Liver (tissue), 8 donors: ENCODE measurements at regions not wholly inside any gene's neighbourhood (a gene's known extent, or its start where the extent isn't known, plus 50 kb on each side); places are given as distances from the start of the nearest gene placed in this dataset.

ENCODE experiments used
- DNase-seq: peaks from one replicate; pipeline ENCODE4 v3.0.0-alpha.2; 2017; ENCODE audit warnings: low spot score
- H3K27ac ChIP-seq, 2 donors: one replicate each; pipeline ENCODE4 v1.7.0; 2013; ENCODE audit warnings: inconsistent platforms in 2 of 2, low read length in 2 of 2, control low read depth in 1 of 2, low read depth in 1 of 2, mild to moderate bottlenecking in 1 of 2
- H3K27me3 ChIP-seq, 4 donors: one replicate each; pipeline versions ENCODE4 v1.6.1 to v1.7.0; 2013; ENCODE audit warnings: low read length in 3 of 4, inconsistent platforms in 1 of 4, mild to moderate bottlenecking in 1 of 4, moderate library complexity in 1 of 4; ENCODE audit not compliant: control insufficient read depth in 4 of 4, insufficient read depth in 4 of 4
- H3K36me3 ChIP-seq, 4 donors: one replicate each; pipeline versions ENCODE4 v1.6.1 to v1.7.0; 2013; ENCODE audit warnings: low read length in 3 of 4, mild to moderate bottlenecking in 3 of 4, low read depth in 1 of 4, moderate library complexity in 1 of 4; ENCODE audit not compliant: control insufficient read depth in 4 of 4, insufficient read depth in 3 of 4
- H3K4me1 ChIP-seq, 4 donors: one replicate each; pipeline versions ENCODE4 v1.6.1 to v1.7.0; 2013; ENCODE audit warnings: low read length in 3 of 4, mild to moderate bottlenecking in 3 of 4, moderate library complexity in 1 of 4; ENCODE audit not compliant: control insufficient read depth in 4 of 4, insufficient read depth in 4 of 4
- H3K4me3 ChIP-seq, 3 donors: one replicate each; pipeline versions ENCODE4 v1.6.1 to v1.7.0; 2013; ENCODE audit warnings: low read length in 3 of 3, control low read depth in 1 of 3, low read depth in 1 of 3, mild to moderate bottlenecking in 1 of 3
- H3K9ac ChIP-seq, 2 donors: one replicate each; pipeline ENCODE4 v1.7.0; 2013; ENCODE audit warnings: low read length in 2 of 2, mild to moderate bottlenecking in 2 of 2, moderate library complexity in 2 of 2, control low read depth in 1 of 2, low read depth in 1 of 2
- H3K9me3 ChIP-seq, 4 donors: one replicate each; pipeline versions ENCODE4 v1.6.1 to v1.7.0; 2013; ENCODE audit warnings: low read length in 3 of 4; ENCODE audit not compliant: control insufficient read depth in 4 of 4
- ATF3 ChIP-seq: IDR thresholded peaks from 2 replicates; pipeline ENCODE4 v1.6.1; 2016; ENCODE audit warnings: antibody characterized with exemption
- CTCF ChIP-seq: fragments of 150-350 bp; IDR thresholded peaks from 2 replicates; pipeline ENCODE4 v1.5.1; 2017; ENCODE audit warnings: improper control_type of control experiment, low read depth, low read length; ENCODE audit not compliant: missing input control
- FOXA2 ChIP-seq: IDR thresholded peaks from 2 replicates; pipeline ENCODE4 v1.6.1; 2016; ENCODE audit warnings: antibody characterized with exemption
- GABPA ChIP-seq, 2 donors: IDR thresholded peaks in 1 of 2; conservative IDR thresholded peaks in 1 of 2; 2 replicates each; pipeline ENCODE4 v1.6.1; 2016; ENCODE audit warnings: antibody characterized with exemption in 2 of 2, mild to moderate bottlenecking in 1 of 2, moderate library complexity in 1 of 2
- HNF4A ChIP-seq, 2 donors: conservative IDR thresholded peaks; 2 replicates each; pipeline ENCODE4 v1.6.1; 2016; ENCODE audit warnings: antibody characterized with exemption in 2 of 2, mild to moderate bottlenecking in 2 of 2
- HNF4G ChIP-seq: IDR thresholded peaks from 2 replicates; pipeline ENCODE4 v1.6.1; 2016; ENCODE audit warnings: antibody characterized with exemption
- JUND ChIP-seq, 2 donors: IDR thresholded peaks; 2 replicates each; pipeline ENCODE4 v1.6.1; 2016; ENCODE audit warnings: antibody characterized with exemption in 2 of 2
- MAX ChIP-seq: IDR thresholded peaks from 2 replicates; pipeline ENCODE4 v1.6.1; 2016; ENCODE audit warnings: antibody characterized with exemption
- NR2F2 ChIP-seq: IDR thresholded peaks from 2 replicates; pipeline ENCODE4 v1.6.1; 2016; ENCODE audit warnings: antibody characterized with exemption
- RAD21 ChIP-seq, 2 donors: IDR thresholded peaks; 2 replicates each; pipeline ENCODE4 v1.6.1; 2016; ENCODE audit warnings: antibody characterized with exemption in 2 of 2, mild to moderate bottlenecking in 2 of 2
- REST ChIP-seq: IDR thresholded peaks from 2 replicates; pipeline ENCODE4 v1.6.1; 2016; ENCODE audit warnings: antibody characterized with exemption, mild to moderate bottlenecking
- RXRA ChIP-seq, 2 donors: IDR thresholded peaks; 2 replicates each; pipeline ENCODE4 v1.6.1; 2017 to 2018; ENCODE audit warnings: antibody characterized with exemption in 2 of 2, mild to moderate bottlenecking in 1 of 2
- SP1 ChIP-seq: IDR thresholded peaks from 2 replicates; pipeline ENCODE4 v1.6.1; 2018; ENCODE audit warnings: antibody characterized with exemption, mild to moderate bottlenecking
- TAF1 ChIP-seq: conservative IDR thresholded peaks from 2 replicates; pipeline ENCODE4 v1.6.1; 2016; ENCODE audit warnings: antibody characterized with exemption, mild to moderate bottlenecking
- YY1 ChIP-seq: IDR thresholded peaks from 2 replicates; pipeline ENCODE4 v1.6.1; 2016; ENCODE audit warnings: antibody characterized with exemption, mild to moderate bottlenecking
- ZBTB33 ChIP-seq: IDR thresholded peaks from 2 replicates; pipeline ENCODE4 v1.6.1; 2016; ENCODE audit warnings: antibody characterized with exemption
- WGBS: extraction: QIAGEN DNeasy Blood & Tissue Kit; methylation state at CpG from one replicate; pipeline ENCODE4 v1.1.7; 2013; 5-methylcytosine and 5-hydroxymethylcytosine counted together
- donor health status: healthy.
- donor health status: healthy.
- donor health status: healthy.
- donor health status: healthy.
- donor health status: healthy.

GRCh38 chr10:88113657-88114272 is 250.3 kb downstream of the PTEN start:
- Histone ChIP-seq H3K9ac (no peak overlapping the region), H3K27me3 (no peaks in the 10 kb centered on the region), H3K36me3 (no peaks in the 10 kb centered on the region), H3K4me3 (no peak overlapping the region), H3K27ac (no peak overlapping the region), H3K9me3 (no peaks in the 10 kb centered on the region), H3K4me1 (peaks cover 0 to 11% (median under 1%) of the 10 kb centered on the region in 4 donors)
- no peak for TF ChIP-seq MAX
- no peak for TF ChIP-seq HNF4G
- no peak for TF ChIP-seq ATF3
- no peak for TF ChIP-seq TAF1
- no peak for TF ChIP-seq CTCF
- TF ChIP-seq NR2F2: no peak
- TF ChIP-seq JUND (IDR thresholded peaks at IDR 0.05): no peak
- no peak for TF ChIP-seq GABPA (IDR thresholded peaks at IDR 0.05 in 1 of 2, conservative IDR thresholded peaks at IDR 0.05 in 1 of 2)
- no peak for TF ChIP-seq ZBTB33
- no peak for TF ChIP-seq HNF4A (conservative IDR thresholded peaks at IDR 0.05)
- no peak for TF ChIP-seq SP1
- TF ChIP-seq REST: no peak
- 75% methylated on average over 2 of the region's 2 CpGs for WGBS
- DNase-seq: no peak

GRCh38 chr10:88114368-88114767 is 250.9 kb downstream of the PTEN start:
- H3K9me3 ChIP-seq: no peaks in the 10 kb centered on the region
- WGBS: 66% methylated on average over 7 of the region's 7 CpGs
- H3K4me3 ChIP-seq: no peak overlapping the region
- H3K27me3 ChIP-seq: no peaks in the 10 kb centered on the region
- H3K9ac ChIP-seq: no peak overlapping the region
- no peak for DNase-seq
- peak in 1 of 2 donors; percentile 14 for TF ChIP-seq RXRA (IDR thresholded peaks at IDR 0.05)
- no peak for TF ChIP-seq FOXA2
- peak; percentile 78 for TF ChIP-seq CTCF
- peak; percentile 24 for TF ChIP-seq YY1
- TF ChIP-seq RAD21 (IDR thresholded peaks at IDR 0.05): peak; percentile 91 to 99
- no peak overlapping the region for H3K27ac ChIP-seq
- H3K4me1 ChIP-seq: peaks cover 0 to 12% (median 2%) of the 10 kb centered on the region in 4 donors
- no peaks in the 10 kb centered on the region for H3K36me3 ChIP-seq
